ENCODE measurements at regions not wholly inside any gene's neighbourhood (a gene's known extent, or its start where the extent isn't known, plus 50 kb on each side); places are given as distances from the start of the nearest gene placed in this dataset.

DNA sequence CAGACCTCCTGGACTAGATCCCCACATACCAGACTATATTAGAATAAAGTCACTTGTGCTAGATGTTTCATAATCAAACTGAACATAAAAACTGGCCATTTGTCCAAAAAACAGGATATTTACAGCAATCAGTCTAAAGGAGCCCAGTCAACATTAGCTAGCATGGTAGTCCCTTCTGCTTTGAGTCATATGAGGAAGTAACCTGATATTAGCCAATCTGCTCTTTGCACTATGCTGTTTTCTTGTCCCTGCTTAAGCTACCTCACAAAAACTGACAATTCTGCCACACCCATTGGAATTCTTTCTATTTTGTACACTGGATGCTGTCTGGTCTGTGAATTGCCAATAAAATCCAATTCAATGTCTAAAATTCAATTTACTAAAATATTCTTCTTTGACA, 1824.2 kb downstream of the OLFM4 start:
- no peak for DNase-seq (ENCODE audit: low read depth, low spot score)

- DNase-seq (ENCODE audit: low read depth, low spot score): no peak
Observed at GRCh38 chr13:54859827-54860226, 1831.2 kb downstream of the OLFM4 start.

- no peak for DNase-seq (ENCODE audit: low read depth, low spot score)
Observed at GRCh38 chr13:54875111-54875510, 1846.5 kb downstream of the OLFM4 start.

- no peak for DNase-seq (ENCODE audit: low read depth, low spot score)
Observed at GRCh38 chr13:54879036-54879435, 1850.4 kb downstream of the OLFM4 start.

DNA sequence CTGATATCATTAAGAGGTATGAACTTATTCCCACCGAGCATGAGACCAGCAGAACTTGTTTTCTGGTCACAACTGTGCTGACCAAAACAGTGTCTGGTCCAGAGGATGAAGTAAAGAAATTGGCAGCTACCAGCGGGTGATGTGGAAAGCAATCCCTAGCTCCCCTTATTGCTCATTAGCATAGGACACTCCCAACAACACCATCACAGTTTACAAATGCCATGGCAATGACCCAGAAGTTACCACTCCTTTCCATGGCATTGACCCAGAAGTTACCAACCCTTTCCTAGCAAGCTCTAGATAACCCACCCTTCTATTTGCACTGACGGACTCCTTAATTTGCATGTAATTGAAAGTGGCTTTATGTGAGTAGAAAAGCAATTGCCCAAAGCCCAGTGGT, 1856.1 kb downstream of the OLFM4 start:
- DNase-seq (ENCODE audit: low read depth, low spot score): no peak

- no peak for DNase-seq (ENCODE audit: low read depth, low spot score)
Observed at GRCh38 chr13:54890976-54891375, 1862.4 kb downstream of the OLFM4 start.

DNA sequence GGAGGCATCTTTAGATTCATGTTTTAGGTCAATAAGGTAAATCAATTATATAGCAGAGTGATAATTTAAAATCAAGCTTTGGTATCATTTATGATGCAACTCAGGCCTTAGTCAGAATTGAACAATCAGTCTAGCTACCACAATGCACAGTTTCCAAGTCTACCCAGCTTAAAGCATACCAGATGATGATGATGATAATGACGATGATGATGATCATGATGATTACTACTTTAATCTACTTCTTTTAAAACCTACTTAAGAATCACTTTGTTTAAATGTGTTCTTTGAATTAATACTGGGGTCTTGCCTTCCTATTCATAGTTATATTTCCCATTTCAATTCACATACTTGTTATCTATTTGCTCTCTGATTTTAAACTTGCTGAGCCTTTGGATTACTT, 1872.7 kb downstream of the OLFM4 start:
- no peak for DNase-seq (ENCODE audit: low read depth, low spot score)

GRCh38 chr13:54912367-54912766, 1883.8 kb downstream of the OLFM4 start:
- no peak for DNase-seq (ENCODE audit: low read depth, low spot score)

- no peak for DNase-seq (ENCODE audit: low read depth, low spot score)
Observed at GRCh38 chr13:54913668-54914067, 1885.1 kb downstream of the OLFM4 start.

- DNase-seq (ENCODE audit: low read depth, low spot score): no peak
Observed at GRCh38 chr13:54927538-54927937, 1898.9 kb downstream of the OLFM4 start.

- no peak for DNase-seq (ENCODE audit: low read depth, low spot score)
Observed at GRCh38 chr13:54928071-54928470, 1899.5 kb downstream of the OLFM4 start.

DNA sequence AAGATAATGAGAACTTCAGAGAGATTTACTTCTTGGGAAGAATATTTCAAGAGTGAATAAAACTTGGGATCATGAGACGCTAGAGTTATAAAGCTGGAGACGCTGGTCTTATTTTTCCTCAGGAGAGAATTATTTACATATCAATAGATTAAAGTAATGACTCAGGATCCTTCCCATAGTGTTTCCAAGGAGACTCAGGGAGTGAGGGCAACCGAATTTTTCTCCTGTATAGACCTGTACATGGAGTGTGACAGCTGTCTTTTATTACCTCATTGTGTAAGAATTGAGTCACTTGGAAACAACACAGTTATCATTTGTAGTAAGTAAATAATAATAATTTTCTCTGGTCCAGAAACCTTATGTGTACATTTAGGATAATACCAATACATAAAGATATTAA, 1905.5 kb downstream of the OLFM4 start:
- no peak for DNase-seq (ENCODE audit: low read depth, low spot score)

DNA sequence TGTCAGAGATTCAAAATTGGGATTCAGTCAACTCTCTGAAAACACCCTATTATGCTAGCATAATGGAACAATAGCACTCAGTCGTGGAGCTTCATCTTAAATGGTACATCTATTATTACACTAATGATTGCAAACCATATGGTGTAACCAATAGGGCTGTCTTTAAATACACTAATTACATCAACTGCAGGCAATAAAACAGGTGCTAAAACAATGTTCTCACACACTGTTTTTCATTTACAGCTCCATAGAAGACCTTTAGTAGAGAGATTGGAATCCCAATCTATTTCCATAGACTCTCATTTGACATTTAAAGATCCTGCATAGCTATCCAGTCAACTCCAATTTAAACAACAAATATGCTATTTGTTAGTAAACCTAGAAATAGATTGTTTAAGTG, 1917.4 kb downstream of the OLFM4 start:
- no peak for DNase-seq (ENCODE audit: low read depth, low spot score)

DNA sequence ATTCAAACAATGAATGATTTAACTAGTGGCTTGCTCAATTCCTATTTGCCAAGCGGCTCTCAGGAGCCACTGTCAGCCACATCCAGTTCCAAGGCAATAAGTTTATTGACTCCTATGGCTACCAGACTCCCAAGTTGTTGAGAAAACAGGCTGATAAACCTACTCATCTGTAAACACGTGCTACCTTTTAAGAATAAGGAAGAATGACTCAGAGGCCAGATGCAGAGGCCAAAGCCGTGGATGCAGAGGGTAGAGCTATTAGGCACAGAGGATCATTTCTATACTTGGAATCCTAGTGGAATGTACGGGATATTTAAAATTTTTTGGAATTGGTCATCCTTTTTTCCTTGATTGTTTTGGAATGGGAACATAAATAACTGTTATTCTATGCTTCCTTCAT, 1921.1 kb downstream of the OLFM4 start:
- DNase-seq (ENCODE audit: low read depth, low spot score): no peak

- no peak for DNase-seq (ENCODE audit: low read depth, low spot score)
Observed at GRCh38 chr13:54950546-54950945, 1921.9 kb downstream of the OLFM4 start.

DNA sequence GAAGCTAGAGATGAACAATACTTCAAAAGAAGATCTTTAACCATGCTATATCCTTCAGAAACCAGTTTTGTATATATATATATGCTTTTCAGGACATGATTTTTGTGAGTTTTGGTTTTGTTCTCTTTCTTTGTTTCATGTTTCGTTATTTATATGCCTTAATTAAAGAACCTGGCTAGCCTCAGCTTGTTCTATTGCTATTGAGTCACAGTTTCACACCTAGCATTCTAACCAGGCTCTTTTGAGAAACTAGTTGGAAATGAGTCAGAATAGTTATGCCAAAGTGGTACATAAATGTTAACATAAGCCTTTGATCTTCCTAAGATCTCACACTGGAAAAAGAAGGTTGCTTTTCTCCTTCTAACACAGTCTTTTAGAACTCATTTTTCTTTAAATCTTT, 1925.2 kb downstream of the OLFM4 start:
- no peak for DNase-seq (ENCODE audit: low read depth, low spot score)

DNA sequence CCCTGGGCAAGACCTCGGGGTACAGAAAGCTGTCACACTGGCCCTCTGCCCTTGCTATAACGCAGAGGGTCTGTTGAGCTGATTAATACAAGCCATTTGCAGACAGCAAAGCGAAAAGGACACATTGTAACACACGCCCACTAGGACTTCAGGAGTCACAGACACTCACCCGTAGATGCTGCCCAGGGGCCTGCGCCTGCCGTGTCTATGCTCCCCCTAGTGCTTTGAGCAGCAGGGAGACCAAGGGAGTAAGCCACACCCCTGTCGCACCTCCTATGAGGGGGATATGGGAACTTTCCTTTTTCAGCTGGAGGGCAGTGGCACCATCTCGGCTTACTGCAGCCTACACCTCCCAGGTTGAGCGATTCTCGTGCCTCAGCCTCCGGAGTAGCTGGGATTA, 1930.2 kb downstream of the OLFM4 start:
- DNase-seq (ENCODE audit: low read depth, low spot score): no peak

DNA sequence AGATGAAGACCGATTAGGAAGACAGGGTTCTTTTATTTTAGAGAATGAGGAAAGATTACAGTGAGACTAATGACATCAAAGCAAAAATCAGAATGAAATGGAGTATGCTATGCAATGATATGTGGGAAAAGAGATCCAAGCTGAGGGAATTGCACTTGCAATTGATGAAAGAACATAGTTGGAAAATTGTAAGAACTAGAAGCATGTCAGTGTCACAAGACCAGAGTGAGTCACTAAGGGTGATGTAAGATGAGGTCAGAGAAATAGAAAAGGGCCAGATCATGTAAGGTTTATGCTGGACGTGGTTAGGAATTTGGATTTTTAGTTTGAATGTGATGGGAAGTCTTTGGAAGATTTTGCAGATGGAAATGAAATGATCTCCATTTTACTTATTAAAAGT, 1937.3 kb downstream of the OLFM4 start:
- DNase-seq (ENCODE audit: low read depth, low spot score): no peak

DNA sequence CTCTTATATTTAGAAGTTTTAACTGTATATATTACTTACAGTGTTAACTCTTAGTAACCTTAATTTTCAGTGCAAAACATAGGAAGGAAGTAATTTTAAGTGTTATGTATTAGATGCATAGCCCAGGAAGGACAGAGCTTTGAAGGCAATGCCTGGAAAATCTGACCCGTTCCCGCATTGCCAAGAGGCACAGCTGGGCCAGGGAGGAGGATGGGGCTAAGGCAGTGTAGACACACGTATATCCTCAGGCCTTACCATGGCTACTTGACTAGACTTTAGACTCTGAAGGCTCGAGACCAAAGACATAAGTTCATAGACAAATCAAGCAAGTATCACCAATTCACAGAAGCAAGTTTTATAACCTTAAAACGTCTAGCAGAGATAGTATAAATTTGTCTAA, 1944.2 kb downstream of the OLFM4 start:
- DNase-seq (ENCODE audit: low read depth, low spot score): no peak

GRCh38 chr13:54975676-54976075, 1947.1 kb downstream of the OLFM4 start:
- DNase-seq (ENCODE audit: low read depth, low spot score): no peak

- DNase-seq (ENCODE audit: low read depth, low spot score): no peak
Observed at GRCh38 chr13:54980651-54981050, 1952.0 kb downstream of the OLFM4 start.

GRCh38 chr13:54989418-54989817, 1960.8 kb downstream of the OLFM4 start:
- DNase-seq (ENCODE audit: low read depth, low spot score): no peak

GRCh38 chr13:54999399-54999907, 1970.8 kb downstream of the OLFM4 start:
- DNase-seq (ENCODE audit: low read depth, low spot score): no peak

DNA sequence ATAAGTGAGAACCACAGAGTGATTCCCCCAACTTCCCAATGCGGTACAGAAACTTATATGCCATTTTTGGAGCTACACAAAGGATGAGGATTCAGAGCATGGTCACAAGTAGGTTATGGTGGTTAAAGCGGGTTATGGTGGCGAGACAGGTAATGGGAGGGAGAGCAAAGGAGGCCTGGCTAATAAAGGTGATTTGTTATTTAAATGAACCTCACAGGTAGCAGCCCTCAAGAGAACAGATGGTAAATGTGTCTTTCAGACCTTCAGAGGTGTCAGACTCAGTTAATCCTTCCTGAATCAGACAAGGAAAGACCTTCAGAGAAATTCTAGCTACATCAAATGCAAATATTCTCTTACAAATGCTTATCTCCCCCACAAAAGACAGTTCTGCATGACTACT, 1971.4 kb downstream of the OLFM4 start:
- no peak for DNase-seq (ENCODE audit: low read depth, low spot score)
